K562 (cell line): ENCODE measurements at regions not wholly inside any gene's neighbourhood (a gene's known extent, or its start where the extent isn't known, plus 50 kb on each side); places are given as distances from the start of the nearest gene placed in this dataset.

Experiments
- ATAC-seq: fragments of 200-7000 bp; cut with Tn5 transposase; 3 replicates; pipeline ENCODE4 v1.9.1; 2020; ENCODE audit warnings: moderate library complexity
- BruUV-seq: library from RNA; stranded (reverse); fragments of 400-500 nt; replicated peaks from 2 replicates; lab custom pipeline; 2021; lab: Mats Ljungman, UMichigan
- CTCF ChIA-PET: fragments of 300-600 bp; formaldehyde crosslinking; extraction: SDS; loops from one replicate; lab custom pipeline; 2021; ENCODE audit warnings: low intra/inter-chr PET ratio; lab: Yijun Ruan, JAX
- POLR2A ChIA-PET: fragments of 300-600, 350-650 bp; sonication (Branson Sonifier 250); formaldehyde crosslinking; extraction: SDS; loops from one replicate; lab custom pipeline; 2021; ENCODE audit warnings: antibody characterized with exemption, inconsistent platforms; lab: Yijun Ruan, JAX
- DNase-seq, 4 experiments: peaks; one replicate each; pipeline versions ENCODE4 v3.0.0 to v3.0.0-alpha.2; 2011 to 2018; ENCODE audit warnings: low spot score in 3 of 4, mixed read lengths in 3 of 4; ENCODE audit errors: extremely low read depth in 1 of 4
- FAIRE-seq: peaks from 2 replicates; lab custom pipeline; 2011; peaks lifted over from hg19 to GRCh38; lab: Jason Lieb, UNC
- H2AFZ ChIP-seq: 2 replicates; pipeline ENCODE4 v1.6.0; 2011; ENCODE audit warnings: low read depth, low read length, control low read depth, inconsistent platforms
- H3K27ac ChIP-seq: fragments of 200-600 bp; 3 replicates; pipeline ENCODE4 v1.8.0; 2011; ENCODE audit warnings: low read depth, mild to moderate bottlenecking, control low read depth, inconsistent platforms, low read length, moderate library complexity, mixed read lengths; ENCODE audit errors: extremely low read depth
- H3K27me3 ChIP-seq, 2 experiments: fragments of 300-600 bp in 1 of 2; 2 replicates in 1 of 2; 3 replicates in 1 of 2; pipeline versions ENCODE4 v1.6.0 to v1.8.0; 2011; ENCODE audit warnings: inconsistent platforms in 2 of 2, low read length in 2 of 2, mild to moderate bottlenecking in 1 of 2, mixed read lengths in 1 of 2, moderate library complexity in 1 of 2; ENCODE audit not compliant: control insufficient read depth in 2 of 2, insufficient read depth in 2 of 2
- H3K36me3 ChIP-seq: fragments of 300-600 bp; 3 replicates; pipeline ENCODE4 v1.8.0; 2011; ENCODE audit warnings: mild to moderate bottlenecking, low read length, inconsistent platforms; ENCODE audit not compliant: control insufficient read depth, insufficient read depth
- H3K4me1 ChIP-seq, 2 experiments: fragments of 200-600 bp in 1 of 2; replicated peaks in 1 of 2; 2 replicates in 1 of 2; 3 replicates in 1 of 2; pipeline versions ENCODE4 v1.5.1 to v1.8.0; 2011; ENCODE audit warnings: inconsistent platforms in 2 of 2, low read length in 2 of 2, mild to moderate bottlenecking in 1 of 2, mixed read lengths in 1 of 2, moderate library complexity in 1 of 2; ENCODE audit not compliant: control insufficient read depth in 2 of 2, insufficient read depth in 2 of 2
- H3K4me2 ChIP-seq: 2 replicates; pipeline ENCODE4 v1.6.1; 2011; ENCODE audit warnings: low read length, control low read depth, inconsistent platforms, mixed read lengths; ENCODE audit not compliant: insufficient read depth
- H3K4me3 ChIP-seq: fragments of 200-600 bp; sonication (generic), shearing (Covaris generic); 2 replicates; pipeline ENCODE4 v1.5.1; 2016; ENCODE audit warnings: control low read depth, inconsistent platforms
- H3K79me2 ChIP-seq: fragments of 200-600 bp; 3 replicates; pipeline ENCODE4 v1.8.0; 2011; ENCODE audit warnings: low read length, inconsistent platforms; ENCODE audit not compliant: control insufficient read depth, insufficient read depth
- H3K9ac ChIP-seq, 2 experiments: 2 replicates each; pipeline versions ENCODE4 v1.6.0 to v1.6.1; 2011; ENCODE audit warnings: low read depth in 2 of 2, low read length in 2 of 2, control low read depth in 1 of 2, inconsistent platforms in 1 of 2, mild to moderate bottlenecking in 1 of 2, mixed read lengths in 1 of 2; ENCODE audit not compliant: insufficient read depth in 1 of 2
- H3K9me1 ChIP-seq: one replicate; pipeline ENCODE4 v1.6.0; 2011; ENCODE audit warnings: inconsistent platforms, mild to moderate bottlenecking, low read length, moderate library complexity; ENCODE audit not compliant: control insufficient read depth, insufficient read depth
- H3K9me3 ChIP-seq: replicated peaks from 2 replicates; pipeline ENCODE4 v1.5.1; 2011; ENCODE audit warnings: low read depth, low read length, inconsistent platforms; ENCODE audit not compliant: control insufficient read depth, insufficient read depth
- H4K20me1 ChIP-seq: replicated peaks from 2 replicates; pipeline ENCODE4 v1.6.1; 2011; ENCODE audit warnings: low read length, inconsistent platforms, mixed read lengths; ENCODE audit not compliant: control insufficient read depth, insufficient read depth
- ATF7 ChIP-seq: fragments of 450-650 bp; IDR thresholded peaks from 2 replicates; pipeline ENCODE4 v1.7.1; 2014; ENCODE audit warnings: mild to moderate bottlenecking, moderate library complexity
- HDAC2 ChIP-seq: fragments of 450-650 bp; IDR thresholded peaks from 2 replicates; pipeline ENCODE4 v1.6.1; 2016; ENCODE audit warnings: mild to moderate bottlenecking
- IFI16 ChIP-seq: fragments of 250-450 bp; sonication (Bioruptor Pico); IDR thresholded peaks from 2 replicates; pipeline ENCODE4 v2.1.2; 2022; ENCODE audit warnings: mild to moderate bottlenecking, inconsistent platforms
- JUNB ChIP-seq: fragments of 450-650 bp; formaldehyde crosslinking; conservative IDR thresholded peaks from 2 replicates; pipeline ENCODE4 v1.4.0; 2020; ENCODE audit warnings: mild to moderate bottlenecking
- MECOM ChIP-seq: fragments of 250-450 bp; sonication (Bioruptor Pico); IDR thresholded peaks from 2 replicates; pipeline ENCODE4 v1.8.0; 2022; ENCODE audit warnings: inconsistent platforms
- SLC30A9 ChIP-seq: fragments of 250-450 bp; sonication (Bioruptor Pico); IDR thresholded peaks from 2 replicates; pipeline ENCODE4 v1.8.0; 2022; ENCODE audit warnings: mild to moderate bottlenecking, moderate library complexity
- SP1 ChIP-seq: sonication (generic); formaldehyde crosslinking; IDR thresholded peaks from 2 replicates; pipeline ENCODE4 v1.8.1; 2022; ENCODE audit warnings: mild to moderate bottlenecking, missing genetic modification reagents
- ZFP36 ChIP-seq: fragments of 150-350 bp; IDR thresholded peaks from 2 replicates; pipeline ENCODE4 v1.6.1; 2018; ENCODE audit warnings: low read length, low read depth; ENCODE audit not compliant: partially characterized antibody
- ZNF217 ChIP-seq: sonication (generic); formaldehyde crosslinking; IDR thresholded peaks from 2 replicates; pipeline ENCODE4 v1.8.0; 2022; ENCODE audit warnings: mild to moderate bottlenecking, missing genetic modification reagents
- ZNF668 ChIP-seq: fragments of 250-450 bp; sonication (Bioruptor Pico); IDR thresholded peaks from 2 replicates; pipeline ENCODE4 v1.8.0; 2022; ENCODE audit warnings: mild to moderate bottlenecking, inconsistent platforms
- WGBS: fragments of 100-300 bp; shearing (Covaris generic); methylation state at CpG from one replicate; pipeline ENCODE4 v1.1.6; 2016; ENCODE audit warnings: low coverage, mixed read lengths; ENCODE audit not compliant: insufficient coverage; ENCODE audit errors: missing lambda C conversion rate; 5-methylcytosine and 5-hydroxymethylcytosine counted together
- in situ Hi-C: fragments of 300-500 bp; cut with MboI; formaldehyde crosslinking; loops from 4 replicates; pipeline ENCODE4 v1.15.0; 2018; ENCODE audit warnings: inconsistent platforms, mixed read lengths
- intact Hi-C: fragments of 100-400 bp; cut with micrococcal nuclease; formaldehyde crosslinking; loops from 2 replicates; pipeline ENCODE4 v1.14.2; 2022
- TF ChIP-seq, protein P1 (sequence below), 2 experiments: fragments of 450-650 bp in 1 of 2; sonication (generic) in 1 of 2; formaldehyde crosslinking in 1 of 2; IDR thresholded peaks in 1 of 2; conservative IDR thresholded peaks in 1 of 2; 2 replicates each; pipeline versions ENCODE4 v1.6.1 to v1.8.1; 2016 to 2023; ENCODE audit warnings: mild to moderate bottlenecking in 2 of 2, moderate library complexity in 2 of 2, inconsistent platforms in 1 of 2, missing genetic modification reagents in 1 of 2
- TF ChIP-seq, protein P2 (sequence below): fragments of 250-450 bp; sonication (Bioruptor Pico); IDR thresholded peaks from 2 replicates; pipeline ENCODE4 v1.8.0; 2022; ENCODE audit warnings: moderate library complexity, mild to moderate bottlenecking, inconsistent platforms
- TF ChIP-seq, protein P3 (sequence below): fragments of 450-650 bp; conservative IDR thresholded peaks from 2 replicates; pipeline ENCODE4 v1.6.1; 2016; ENCODE audit warnings: missing genetic modification characterization, low read depth, mild to moderate bottlenecking, control low read depth, missing compliant biosample characterization
- TF ChIP-seq, protein P4 (sequence below): fragments of 250-450 bp; sonication (Bioruptor Pico); IDR thresholded peaks from 2 replicates; pipeline ENCODE4 v1.6.1; 2021; ENCODE audit warnings: mild to moderate bottlenecking

DNA sequence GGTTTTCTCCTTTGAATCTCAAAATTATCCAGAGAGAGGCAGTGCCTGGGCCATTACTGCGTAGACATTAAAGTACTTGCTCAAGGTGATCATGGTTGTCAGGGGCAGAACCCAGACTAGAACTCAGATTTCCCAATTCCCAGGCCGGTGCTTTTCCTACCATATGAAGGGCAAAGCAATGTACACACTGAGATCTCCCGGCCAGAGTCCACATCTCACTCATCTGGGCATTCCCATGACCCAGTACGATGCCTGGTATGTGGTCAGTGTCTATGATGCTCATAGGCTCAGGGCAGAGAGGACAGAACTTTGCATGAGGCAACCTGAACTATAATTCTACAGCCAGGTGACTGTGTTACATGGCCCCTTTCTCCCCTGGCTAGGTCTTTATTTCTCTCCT, 531.4 kb downstream of the TDRD15 start (continued):
- TF ChIP-seq, protein P1, sequence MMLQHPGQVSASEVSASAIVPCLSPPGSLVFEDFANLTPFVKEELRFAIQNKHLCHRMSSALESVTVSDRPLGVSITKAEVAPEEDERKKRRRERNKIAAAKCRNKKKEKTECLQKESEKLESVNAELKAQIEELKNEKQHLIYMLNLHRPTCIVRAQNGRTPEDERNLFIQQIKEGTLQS (IDR thresholded peaks at IDR 0.05) = no peak
- TF ChIP-seq, protein P1 (CRISPR knock-in tag; conservative IDR thresholded peaks at IDR 0.05) = no peak
- TF ChIP-seq JUNB (CRISPR knock-in tag) (no peak), SLC30A9 (CRISPR knock-in tag) (no peak), ZNF668 (no peak)
- TF ChIP-seq, protein P2, sequence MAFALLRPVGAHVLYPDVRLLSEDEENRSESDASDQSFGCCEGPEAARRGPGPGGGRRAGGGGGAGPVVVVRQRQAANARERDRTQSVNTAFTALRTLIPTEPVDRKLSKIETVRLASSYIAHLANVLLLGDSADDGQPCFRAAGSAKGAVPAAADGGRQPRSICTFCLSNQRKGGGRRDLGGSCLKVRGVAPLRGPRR (CRISPR knock-in tag) = no peak
- TF ChIP-seq, all 486 proteins: peak for 0

DNA sequence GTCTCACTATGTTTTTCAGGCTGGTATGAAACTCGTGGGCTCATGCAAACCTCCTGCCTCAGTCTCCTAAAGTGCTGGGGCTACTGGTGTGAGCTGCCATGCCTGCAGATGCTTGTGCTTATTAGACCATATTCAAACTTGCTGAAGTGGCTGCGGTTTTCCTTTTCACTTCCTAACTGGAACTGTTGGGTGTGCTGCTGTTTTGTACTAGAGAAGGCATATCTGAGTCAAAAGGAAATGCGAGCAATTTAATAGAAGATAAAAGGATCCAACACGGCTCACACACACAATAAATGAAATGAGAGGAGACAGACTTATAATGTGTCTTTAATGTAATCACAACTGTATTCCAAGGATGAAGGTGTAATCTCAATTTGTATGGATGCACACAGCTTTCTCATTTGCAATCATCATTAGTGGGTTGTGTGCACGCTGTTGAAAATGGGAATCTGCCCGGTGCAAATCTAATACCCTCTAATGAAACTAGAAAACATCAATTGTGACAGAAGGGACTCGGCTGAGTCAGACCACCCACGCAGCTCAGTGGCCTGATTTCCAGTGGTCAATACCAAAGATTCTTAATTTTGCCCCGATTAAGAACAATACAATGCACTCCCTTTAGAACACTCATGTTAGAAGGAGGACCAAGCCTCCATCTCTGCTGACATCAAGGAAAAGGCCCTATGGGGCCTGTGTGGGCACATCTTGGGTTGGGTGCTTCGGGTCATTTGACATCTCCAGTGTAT, 532.7 kb downstream of the TDRD15 start:
- no peak overlapping the region for H3K4me3 ChIP-seq
- H3K27ac ChIP-seq = no peak overlapping the region
- no peak for ATAC-seq
- no peaks in the 10 kb centered on the region for H3K27me3 ChIP-seq
- no peak for DNase-seq
- no peak overlapping the region for H3K9ac ChIP-seq
- H3K9me3 ChIP-seq = no peaks in the 10 kb centered on the region
- H4K20me1 ChIP-seq = no peaks in the 10 kb centered on the region
- H3K9me1 ChIP-seq = no peaks in the 10 kb centered on the region
- WGBS = under 1% methylated on average over 10 of the region's 10 CpGs
- intact Hi-C loops = no loop called here
- BruUV-seq = no TSS peak
- TF ChIP-seq SP1 (CRISPR knock-in tag) = no peak
- TF ChIP-seq ZNF217 (CRISPR knock-in tag) = no peak
- TF ChIP-seq, protein P3, sequence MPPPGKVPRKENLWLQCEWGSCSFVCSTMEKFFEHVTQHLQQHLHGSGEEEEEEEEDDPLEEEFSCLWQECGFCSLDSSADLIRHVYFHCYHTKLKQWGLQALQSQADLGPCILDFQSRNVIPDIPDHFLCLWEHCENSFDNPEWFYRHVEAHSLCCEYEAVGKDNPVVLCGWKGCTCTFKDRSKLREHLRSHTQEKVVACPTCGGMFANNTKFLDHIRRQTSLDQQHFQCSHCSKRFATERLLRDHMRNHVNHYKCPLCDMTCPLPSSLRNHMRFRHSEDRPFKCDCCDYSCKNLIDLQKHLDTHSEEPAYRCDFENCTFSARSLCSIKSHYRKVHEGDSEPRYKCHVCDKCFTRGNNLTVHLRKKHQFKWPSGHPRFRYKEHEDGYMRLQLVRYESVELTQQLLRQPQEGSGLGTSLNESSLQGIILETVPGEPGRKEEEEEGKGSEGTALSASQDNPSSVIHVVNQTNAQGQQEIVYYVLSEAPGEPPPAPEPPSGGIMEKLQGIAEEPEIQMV (tag) = no peak
- no peak for TF ChIP-seq IFI16 (CRISPR knock-in tag)
- TF ChIP-seq ZFP36 = no peak
- no peak for TF ChIP-seq MECOM (CRISPR knock-in tag)
- no peak for TF ChIP-seq HDAC2
- TF ChIP-seq ATF7 = no peak
- TF ChIP-seq, protein P4, sequence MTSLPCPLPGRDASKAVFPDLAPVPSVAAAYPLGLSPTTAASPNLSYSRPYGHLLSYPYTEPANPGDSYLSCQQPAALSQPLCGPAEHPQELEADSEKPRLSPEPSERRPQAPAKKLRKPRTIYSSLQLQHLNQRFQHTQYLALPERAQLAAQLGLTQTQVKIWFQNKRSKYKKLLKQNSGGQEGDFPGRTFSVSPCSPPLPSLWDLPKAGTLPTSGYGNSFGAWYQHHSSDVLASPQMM (CRISPR knock-in tag) = no peak
- TF ChIP-seq, all 486 proteins: peak for 0
- no peaks in the 10 kb centered on the region for H3K4me1 ChIP-seq
- H3K36me3 ChIP-seq = no peaks in the 10 kb centered on the region
- H2AFZ ChIP-seq = no peak overlapping the region
- no peak overlapping the region for H3K4me2 ChIP-seq
- no peaks in the 10 kb centered on the region for H3K79me2 ChIP-seq
- ChIA-PET POLR2A (no interaction called here), CTCF (no interaction called here)
- FAIRE-seq = no peak
- in situ Hi-C loops = no loop called here
